GM12865 (cell line): ENCODE measurements at regions not wholly inside any gene's neighbourhood (a gene's known extent, or its start where the extent isn't known, plus 50 kb on each side); places are given as distances from the start of the nearest gene placed in this dataset.

Experiments used
- DNase-seq: peaks from one replicate; pipeline ENCODE4 v3.0.0; 2010; ENCODE audit warnings: low read depth
- H3K4me3 ChIP-seq: 2 replicates; pipeline ENCODE4 v1.5.1; 2011; ENCODE audit warnings: mild to moderate bottlenecking, low read depth, low read length, control low read depth
- TF ChIP-seq, protein P1 (sequence below): IDR thresholded peaks from 2 replicates; pipeline ENCODE4 v1.5.1; 2011; ENCODE audit warnings: low read length, control low read depth, low read depth, inconsistent platforms; ENCODE audit not compliant: insufficient read depth; ENCODE audit errors: missing control alignments

- no peak overlapping the region for H3K4me3 ChIP-seq
- no peak for DNase-seq
- TF ChIP-seq, protein P1, sequence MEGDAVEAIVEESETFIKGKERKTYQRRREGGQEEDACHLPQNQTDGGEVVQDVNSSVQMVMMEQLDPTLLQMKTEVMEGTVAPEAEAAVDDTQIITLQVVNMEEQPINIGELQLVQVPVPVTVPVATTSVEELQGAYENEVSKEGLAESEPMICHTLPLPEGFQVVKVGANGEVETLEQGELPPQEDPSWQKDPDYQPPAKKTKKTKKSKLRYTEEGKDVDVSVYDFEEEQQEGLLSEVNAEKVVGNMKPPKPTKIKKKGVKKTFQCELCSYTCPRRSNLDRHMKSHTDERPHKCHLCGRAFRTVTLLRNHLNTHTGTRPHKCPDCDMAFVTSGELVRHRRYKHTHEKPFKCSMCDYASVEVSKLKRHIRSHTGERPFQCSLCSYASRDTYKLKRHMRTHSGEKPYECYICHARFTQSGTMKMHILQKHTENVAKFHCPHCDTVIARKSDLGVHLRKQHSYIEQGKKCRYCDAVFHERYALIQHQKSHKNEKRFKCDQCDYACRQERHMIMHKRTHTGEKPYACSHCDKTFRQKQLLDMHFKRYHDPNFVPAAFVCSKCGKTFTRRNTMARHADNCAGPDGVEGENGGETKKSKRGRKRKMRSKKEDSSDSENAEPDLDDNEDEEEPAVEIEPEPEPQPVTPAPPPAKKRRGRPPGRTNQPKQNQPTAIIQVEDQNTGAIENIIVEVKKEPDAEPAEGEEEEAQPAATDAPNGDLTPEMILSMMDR = no peak
Measured at GRCh38 chr6:82818727-82819126, 246.9 kb downstream of the UBE3D start.

- H3K4me3 ChIP-seq = no peak overlapping the region
- DNase-seq = no peak
- TF ChIP-seq, protein P1 = no peak
Measured at GRCh38 chr6:82823361-82823760, 242.3 kb downstream of the UBE3D start.

DNA sequence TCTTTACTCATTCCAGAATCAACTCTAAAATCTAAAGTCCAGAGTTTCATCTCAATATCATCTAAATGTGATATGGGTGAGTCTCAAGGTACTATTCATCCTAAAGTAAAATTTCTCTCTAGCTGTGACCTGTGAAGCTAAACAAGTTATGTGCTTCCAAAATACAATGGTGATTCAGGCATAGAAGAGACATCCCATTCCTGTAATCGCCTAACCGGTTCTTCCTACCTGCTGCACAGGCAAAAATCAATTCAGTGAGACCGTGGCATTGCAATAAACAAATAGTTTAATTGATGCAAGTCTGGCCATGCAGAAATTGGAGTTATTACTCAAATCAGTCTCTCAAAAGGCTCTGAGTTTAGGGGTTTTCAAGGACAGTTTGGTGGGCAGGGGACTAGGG lies 232.8 kb downstream of the UBE3D start:
- DNase-seq = no peak
- no peak overlapping the region for H3K4me3 ChIP-seq
- TF ChIP-seq, protein P1 = no peak

- TF ChIP-seq, protein P1 = no peak
- no peak overlapping the region for H3K4me3 ChIP-seq
- no peak for DNase-seq
Measured at GRCh38 chr6:82833481-82833880, 232.2 kb downstream of the UBE3D start.

- no peak overlapping the region for H3K4me3 ChIP-seq
- TF ChIP-seq, protein P1 = no peak
- no peak for DNase-seq
Measured at GRCh38 chr6:82836022-82836575, 229.5 kb downstream of the UBE3D start.

GRCh38 chr6:82840571-82840970 lies 225.1 kb downstream of the UBE3D start:
- H3K4me3 ChIP-seq = no peak overlapping the region
- no peak for DNase-seq
- TF ChIP-seq, protein P1 = no peak

DNA sequence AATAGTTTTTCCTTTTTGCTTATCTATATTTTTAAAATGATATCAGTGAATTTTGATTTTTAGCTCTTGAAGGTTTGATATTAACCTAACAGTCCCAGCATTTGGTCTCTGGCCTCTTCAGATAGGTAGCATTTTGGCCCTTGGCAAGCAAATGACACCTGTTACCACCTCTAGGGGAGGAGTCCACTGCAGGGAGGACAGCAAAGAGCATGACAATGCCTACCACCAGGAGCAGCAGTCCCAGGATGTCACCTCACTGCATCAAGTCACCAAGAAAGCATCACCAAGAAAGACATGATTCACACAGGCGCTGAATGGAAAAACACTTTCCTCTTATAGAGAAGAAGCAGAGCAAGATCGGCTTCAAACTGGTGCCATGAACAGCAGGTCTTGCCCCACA lies 224.3 kb downstream of the UBE3D start:
- H3K4me3 ChIP-seq = no peak overlapping the region
- peak; percentile 1 for DNase-seq
- TF ChIP-seq, protein P1 = no peak
